NAMALWA (cell line): ENCODE measurements at regions not wholly inside any gene's neighbourhood (a gene's known extent, or its start where the extent isn't known, plus 50 kb on each side); places are given as distances from the start of the nearest gene placed in this dataset.
"Not testable (repeated sequence)": the region's sequence is repeated elsewhere in the genome, so short reads cannot be mapped to it uniquely, and the experiment has no call there.

Source experiments
- DNase-seq: peaks from one replicate; pipeline ENCODE4 v3.0.0-alpha.2; 2015; ENCODE audit warnings: low spot score

DNA sequence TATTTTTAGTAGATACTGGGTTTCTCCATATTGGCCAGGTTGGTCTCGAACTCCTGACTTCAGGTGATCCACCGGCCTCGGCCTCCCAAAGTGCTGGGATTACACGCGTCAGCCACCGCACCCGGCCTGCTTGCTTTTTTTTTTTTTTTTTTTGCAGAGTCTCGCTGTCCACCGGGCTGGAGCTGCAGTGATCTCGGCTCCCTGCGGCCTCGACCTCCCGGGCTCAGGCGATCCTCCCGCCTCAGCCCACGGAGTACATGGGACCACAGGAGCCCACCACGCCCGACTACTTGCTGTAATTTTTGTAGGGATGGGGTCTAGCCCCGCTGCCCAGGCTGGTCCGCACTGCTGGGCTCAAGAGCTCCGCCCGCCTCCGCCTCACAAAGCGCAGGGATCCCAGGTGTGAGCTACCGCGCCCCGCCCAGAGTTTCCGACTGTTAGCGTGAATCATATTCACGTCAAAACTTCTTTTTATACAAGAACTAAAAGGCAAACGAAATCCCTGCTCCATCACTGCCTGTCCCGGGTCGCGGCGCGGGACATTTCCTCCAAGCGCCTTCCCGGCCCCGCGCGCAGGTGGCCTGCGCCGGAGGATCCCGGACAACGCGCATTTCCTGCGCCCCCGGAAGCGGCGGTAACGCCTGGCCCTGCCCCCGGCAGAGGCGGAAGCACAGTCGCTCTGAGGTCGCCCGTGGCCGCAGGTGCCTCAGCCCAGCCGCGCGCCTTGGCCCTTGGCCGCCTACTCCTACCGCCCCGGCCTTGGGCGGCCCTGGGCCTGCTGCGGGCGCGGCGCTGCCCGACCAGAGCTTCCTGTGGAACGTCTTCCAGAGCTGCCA, 50.9 kb upstream of the APOD start:
- not testable (repeated sequence) for DNase-seq
